H9 (cell line): ENCODE measurements at regions not wholly inside any gene's neighbourhood (a gene's known extent, or its start where the extent isn't known, plus 50 kb on each side); places are given as distances from the start of the nearest gene placed in this dataset.

Source experiments
- DNase-seq: peaks from one replicate; pipeline ENCODE4 v3.0.0-alpha.2; 2017
- H2AFZ ChIP-seq: one replicate; pipeline ENCODE4 v1.6.1; 2013; ENCODE audit warnings: mild to moderate bottlenecking, low read length, control low read depth, moderate library complexity
- H2AK5ac ChIP-seq: 2 replicates; pipeline ENCODE4 v1.6.1; 2013; ENCODE audit warnings: low read length, control low read depth, mixed read lengths; ENCODE audit not compliant: insufficient read length
- H2BK120ac ChIP-seq: one replicate; pipeline ENCODE4 v1.6.1; 2013; ENCODE audit warnings: low read depth, mild to moderate bottlenecking, low read length, control low read depth, inconsistent platforms; ENCODE audit not compliant: poor library complexity, severe bottlenecking
- H2BK12ac ChIP-seq: 2 replicates; pipeline ENCODE4 v1.6.1; 2013; ENCODE audit warnings: low read length, control low read depth, mixed read lengths, low read depth; ENCODE audit not compliant: insufficient read length
- H2BK15ac ChIP-seq: 2 replicates; pipeline ENCODE4 v1.6.1; 2013; ENCODE audit warnings: low read depth, low read length, control low read depth
- H2BK20ac ChIP-seq: one replicate; pipeline ENCODE4 v1.6.1; 2013; ENCODE audit warnings: low read depth, mild to moderate bottlenecking, low read length, control low read depth, inconsistent platforms; ENCODE audit not compliant: poor library complexity, severe bottlenecking
- H2BK5ac ChIP-seq: 2 replicates; pipeline ENCODE4 v1.6.1; 2013; ENCODE audit warnings: low read length, control low read depth, mixed read lengths; ENCODE audit not compliant: insufficient read length
- H3K14ac ChIP-seq: 2 replicates; pipeline ENCODE4 v1.6.1; 2013; ENCODE audit warnings: low read length, control low read depth; ENCODE audit not compliant: insufficient read depth
- H3K18ac ChIP-seq: 2 replicates; pipeline ENCODE4 v1.6.1; 2013; ENCODE audit warnings: low read depth, mild to moderate bottlenecking, mixed read lengths, low read length, control low read depth; ENCODE audit not compliant: insufficient read length
- H3K23ac ChIP-seq: 2 replicates; pipeline ENCODE4 v1.6.1; 2013; ENCODE audit warnings: low read length, control low read depth, mixed read lengths, low read depth; ENCODE audit not compliant: insufficient read length
- H3K23me2 ChIP-seq: 2 replicates; pipeline ENCODE4 v1.6.1; 2013; ENCODE audit warnings: low read depth, mild to moderate bottlenecking, mixed read lengths, low read length, control low read depth; ENCODE audit not compliant: insufficient read length, poor library complexity, severe bottlenecking
- H3K27ac ChIP-seq: 2 replicates; pipeline ENCODE4 v1.5.1; 2013; ENCODE audit warnings: low read length, control low read depth, mixed read lengths, low read depth; ENCODE audit not compliant: insufficient read length
- H3K27me3 ChIP-seq: 2 replicates; pipeline ENCODE4 v1.6.1; 2013; ENCODE audit warnings: low read length, control low read depth, inconsistent platforms; ENCODE audit not compliant: insufficient read depth
- H3K4ac ChIP-seq: 2 replicates; pipeline ENCODE4 v1.6.1; 2013; ENCODE audit warnings: low read depth, mild to moderate bottlenecking, control low read depth, inconsistent platforms, low read length, moderate library complexity
- H3K4me1 ChIP-seq: 2 replicates; pipeline ENCODE4 v1.6.1; 2013; ENCODE audit warnings: low read length, control low read depth, inconsistent platforms; ENCODE audit not compliant: insufficient read depth
- H3K4me2 ChIP-seq: 2 replicates; pipeline ENCODE4 v1.6.1; 2013; ENCODE audit warnings: low read length, control low read depth, mixed read lengths; ENCODE audit not compliant: insufficient read length, insufficient read depth
- H3K56ac ChIP-seq: 2 replicates; pipeline ENCODE4 v1.6.1; 2013; ENCODE audit warnings: low read depth, mild to moderate bottlenecking, mixed read lengths, low read length, control low read depth; ENCODE audit not compliant: insufficient read length
- H3K79me1 ChIP-seq: 2 replicates; pipeline ENCODE4 v1.6.1; 2013; ENCODE audit warnings: low read depth, mild to moderate bottlenecking, moderate library complexity, low read length, control low read depth, inconsistent platforms; ENCODE audit not compliant: insufficient read depth, poor library complexity, severe bottlenecking
- H3K79me2 ChIP-seq: 2 replicates; pipeline ENCODE4 v1.6.1; 2013; ENCODE audit warnings: low read length, control low read depth, inconsistent platforms; ENCODE audit not compliant: insufficient read depth
- H3K9ac ChIP-seq: 2 replicates; pipeline ENCODE4 v1.6.1; 2013; ENCODE audit warnings: low read length, control low read depth, mixed read lengths; ENCODE audit not compliant: insufficient read length; ENCODE audit errors: extremely low read depth
- H3K9me3 ChIP-seq: one replicate; pipeline ENCODE4 v1.6.1; 2013; ENCODE audit warnings: low read depth, low read length, inconsistent platforms; ENCODE audit not compliant: control insufficient read depth
- H3T11ph ChIP-seq: one replicate; pipeline ENCODE4 v1.6.1; 2013; ENCODE audit warnings: mild to moderate bottlenecking, low read length, control low read depth, inconsistent platforms
- H4K20me1 ChIP-seq: one replicate; pipeline ENCODE4 v1.6.1; 2013; ENCODE audit not compliant: control insufficient read depth, insufficient read length, insufficient read depth
- H4K5ac ChIP-seq: 2 replicates; pipeline ENCODE4 v1.6.1; 2013; ENCODE audit warnings: low read depth, mild to moderate bottlenecking, mixed read lengths, low read length, control low read depth; ENCODE audit not compliant: insufficient read length
- H4K8ac ChIP-seq: replicated peaks from 2 replicates; pipeline ENCODE4 v1.6.1; 2013; ENCODE audit warnings: low read length, control low read depth, mixed read lengths, low read depth; ENCODE audit not compliant: insufficient read length
- H4K91ac ChIP-seq: 2 replicates; pipeline ENCODE4 v1.6.1; 2013; ENCODE audit warnings: low read depth, mild to moderate bottlenecking, moderate library complexity, mixed read lengths, low read length, control low read depth; ENCODE audit not compliant: insufficient read length
- H3K27ac Mint-ChIP-seq, 3 experiments: 2 replicates in 2 of 3; 3 replicates in 1 of 3; pipeline ENCODE4 v1.8.0; 2020 to 2021; ENCODE audit warnings: mixed read lengths in 3 of 3, mild to moderate bottlenecking in 1 of 3, moderate library complexity in 1 of 3
- H3K27me3 Mint-ChIP-seq: 2 replicates; pipeline ENCODE4 v1.8.0; 2021; ENCODE audit warnings: low read depth, mild to moderate bottlenecking, moderate library complexity, mixed read lengths
- H3K36me3 Mint-ChIP-seq, 3 experiments: 2 replicates in 2 of 3; 3 replicates in 1 of 3; pipeline ENCODE4 v1.8.0; 2020 to 2021; ENCODE audit warnings: low read depth in 3 of 3, mixed read lengths in 3 of 3; ENCODE audit not compliant: insufficient read depth in 1 of 3
- H3K4me1 Mint-ChIP-seq, 2 experiments: 2 replicates each; pipeline ENCODE4 v1.8.0; 2020; ENCODE audit warnings: mixed read lengths in 2 of 2
- H3K4me3 Mint-ChIP-seq, 2 experiments: 2 replicates in 1 of 2; 3 replicates in 1 of 2; pipeline ENCODE4 v1.8.0; 2020 to 2021; ENCODE audit warnings: mild to moderate bottlenecking in 2 of 2, mixed read lengths in 2 of 2, moderate library complexity in 1 of 2
- H3K9me3 Mint-ChIP-seq, 2 experiments: 2 replicates in 1 of 2; 3 replicates in 1 of 2; pipeline ENCODE4 v1.8.0; 2020; ENCODE audit warnings: mild to moderate bottlenecking in 2 of 2, mixed read lengths in 2 of 2, moderate library complexity in 1 of 2
- WGBS: extraction: QIAGEN DNeasy Blood & Tissue Kit; methylation state at CpG from one replicate; pipeline ENCODE4 v1.1.7; 2013; ENCODE audit warnings: missing lambda C conversion rate, low lambda C conversion rate, mixed read lengths; ENCODE audit not compliant: insufficient read length; ENCODE audit errors: extremely low coverage; 5-methylcytosine and 5-hydroxymethylcytosine counted together
- TF ChIP-seq, protein P1 (sequence below): fragments of 200-600 bp; sonication (generic); conservative IDR thresholded peaks from 3 replicates; pipeline ENCODE4 v1.8.0; 2021; ENCODE audit warnings: antibody characterized with exemption, mild to moderate bottlenecking

DNA sequence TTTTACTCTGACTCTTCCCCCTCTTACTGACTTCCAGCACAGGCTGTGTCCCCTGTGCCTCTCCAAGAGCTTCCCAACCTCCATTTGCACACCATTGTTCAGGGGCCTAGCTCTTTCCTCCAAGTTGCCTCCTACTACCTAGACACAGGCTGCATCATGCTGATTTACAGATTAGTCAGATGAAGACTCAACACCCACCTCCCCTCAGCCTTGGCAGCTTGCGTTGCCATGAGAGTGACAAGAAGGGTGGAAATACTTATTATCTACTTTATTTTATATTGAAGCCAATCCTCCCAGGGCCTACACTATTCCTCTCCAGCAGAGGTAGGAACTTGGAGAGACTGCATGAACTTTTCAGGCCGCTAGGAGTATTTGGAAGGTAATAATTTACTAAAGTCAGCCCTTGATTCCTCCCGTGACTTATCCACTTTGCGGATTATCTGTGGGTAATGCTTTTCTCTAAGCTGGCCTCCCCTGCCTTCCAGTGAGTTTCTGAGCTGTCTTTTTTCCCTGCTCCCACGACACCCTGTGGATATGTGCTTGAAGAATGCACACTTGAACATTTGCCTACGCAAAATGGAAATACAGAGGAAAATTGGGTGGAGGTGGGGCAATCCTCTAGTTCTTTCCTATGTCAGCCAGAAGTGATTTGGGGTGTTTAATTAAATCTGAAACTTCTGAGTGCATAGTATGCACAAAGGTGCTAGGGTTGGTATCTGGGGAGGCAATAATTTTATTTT, 74.1 kb upstream of the TMEM164 start:
- Histone ChIP-seq H4K5ac (no peak overlapping the region), H4K91ac (no peak overlapping the region), H2AK5ac (no peak overlapping the region), H2BK5ac (no peak overlapping the region), H3K18ac (no peak overlapping the region), H2BK120ac (no peak overlapping the region), H2BK15ac (no peak overlapping the region), H3K27ac (no peak overlapping the region), H2BK12ac (no peak overlapping the region), H3K27me3 (no peaks in the 10 kb centered on the region), H3K9ac (no peak overlapping the region), H2AFZ (no peak overlapping the region), H3T11ph (no peak overlapping the region), H3K79me2 (no peaks in the 10 kb centered on the region), H3K23ac (no peak overlapping the region), H3K4ac (no peak overlapping the region), H3K56ac (no peak overlapping the region), H4K20me1 (no peaks in the 10 kb centered on the region), H3K9me3 (no peaks in the 10 kb centered on the region), H3K14ac (no peak overlapping the region), H2BK20ac (no peak overlapping the region), H4K8ac (no peak overlapping the region), H3K4me2 (no peak overlapping the region), H3K23me2 (no peaks in the 10 kb centered on the region), H3K4me1 (no peaks in the 10 kb centered on the region), H3K79me1 (no peaks in the 10 kb centered on the region)
- no CpG with 5 or more reads among the region's 6 CpGs for WGBS
- Mint-ChIP-seq H3K4me1 (peaks cover 12 to 15% of the 10 kb centered on the region in 2 experiments), H3K4me3 (no peak overlapping the region), H3K27ac (0 out of 7 replicates have a peak overlapping the region, but pooled peaks of 1 of the 3 experiments have one; percentile 57), H3K9me3 (no peaks in the 10 kb centered on the region; a peak in 1 of 5 replicates), H3K36me3 (no peaks in the 10 kb centered on the region), H3K27me3 (no peaks in the 10 kb centered on the region)
- TF ChIP-seq, protein P1, sequence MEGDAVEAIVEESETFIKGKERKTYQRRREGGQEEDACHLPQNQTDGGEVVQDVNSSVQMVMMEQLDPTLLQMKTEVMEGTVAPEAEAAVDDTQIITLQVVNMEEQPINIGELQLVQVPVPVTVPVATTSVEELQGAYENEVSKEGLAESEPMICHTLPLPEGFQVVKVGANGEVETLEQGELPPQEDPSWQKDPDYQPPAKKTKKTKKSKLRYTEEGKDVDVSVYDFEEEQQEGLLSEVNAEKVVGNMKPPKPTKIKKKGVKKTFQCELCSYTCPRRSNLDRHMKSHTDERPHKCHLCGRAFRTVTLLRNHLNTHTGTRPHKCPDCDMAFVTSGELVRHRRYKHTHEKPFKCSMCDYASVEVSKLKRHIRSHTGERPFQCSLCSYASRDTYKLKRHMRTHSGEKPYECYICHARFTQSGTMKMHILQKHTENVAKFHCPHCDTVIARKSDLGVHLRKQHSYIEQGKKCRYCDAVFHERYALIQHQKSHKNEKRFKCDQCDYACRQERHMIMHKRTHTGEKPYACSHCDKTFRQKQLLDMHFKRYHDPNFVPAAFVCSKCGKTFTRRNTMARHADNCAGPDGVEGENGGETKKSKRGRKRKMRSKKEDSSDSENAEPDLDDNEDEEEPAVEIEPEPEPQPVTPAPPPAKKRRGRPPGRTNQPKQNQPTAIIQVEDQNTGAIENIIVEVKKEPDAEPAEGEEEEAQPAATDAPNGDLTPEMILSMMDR = no peak
- no peak for DNase-seq
